IPS DF 4.7 (cell line): ENCODE measurements at regions not wholly inside any gene's neighbourhood (a gene's known extent, or its start where the extent isn't known, plus 50 kb on each side); places are given as distances from the start of the nearest gene placed in this dataset.
"Not testable (repeated sequence)": the region's sequence is repeated elsewhere in the genome, so short reads cannot be mapped to it uniquely, and the experiment has no call there.

Experiments used
- DNase-seq: peaks from one replicate; pipeline ENCODE4 v3.0.0-alpha.2; 2013; ENCODE audit warnings: low spot score; ENCODE audit errors: extremely low read depth

DNA sequence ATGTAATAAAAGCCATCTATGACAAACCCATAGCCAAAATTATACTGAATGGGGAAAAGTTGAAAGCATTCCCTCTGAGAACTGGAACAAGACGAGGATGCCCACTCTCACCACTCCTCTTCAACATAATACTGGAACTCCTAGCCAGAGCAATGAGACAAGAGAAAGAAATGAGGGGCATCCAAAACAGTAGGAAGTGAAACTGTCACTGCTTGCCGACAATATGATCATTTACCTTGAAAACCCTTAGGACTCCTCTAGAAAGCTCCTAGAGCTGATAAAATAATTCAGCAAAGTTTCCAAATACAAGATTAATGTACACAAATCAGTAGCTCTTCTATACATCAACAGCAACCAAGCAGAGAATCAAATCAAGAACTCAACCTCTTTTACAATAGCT, 241.0 kb upstream of the ZEB2 start:
- DNase-seq = not testable (repeated sequence)

DNA sequence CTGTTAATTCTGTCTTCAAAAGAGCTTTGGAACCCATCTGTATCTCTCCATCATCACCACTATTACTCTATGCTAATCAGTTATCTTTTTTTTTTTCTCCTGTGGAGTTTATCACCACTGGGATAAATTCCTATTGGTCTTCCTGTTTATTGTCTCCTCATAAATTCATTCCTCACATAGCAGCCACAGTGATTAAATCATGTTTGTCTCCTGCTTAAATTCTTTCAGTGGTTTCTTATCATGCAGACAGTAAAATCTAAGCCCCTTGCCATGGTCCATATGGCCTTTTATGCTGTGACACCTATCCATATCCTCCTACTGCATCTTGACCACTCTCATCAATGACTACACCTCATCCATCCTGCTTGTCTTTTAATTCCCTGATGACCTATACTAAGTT, 239.8 kb upstream of the ZEB2 start:
- DNase-seq = no peak

DNA sequence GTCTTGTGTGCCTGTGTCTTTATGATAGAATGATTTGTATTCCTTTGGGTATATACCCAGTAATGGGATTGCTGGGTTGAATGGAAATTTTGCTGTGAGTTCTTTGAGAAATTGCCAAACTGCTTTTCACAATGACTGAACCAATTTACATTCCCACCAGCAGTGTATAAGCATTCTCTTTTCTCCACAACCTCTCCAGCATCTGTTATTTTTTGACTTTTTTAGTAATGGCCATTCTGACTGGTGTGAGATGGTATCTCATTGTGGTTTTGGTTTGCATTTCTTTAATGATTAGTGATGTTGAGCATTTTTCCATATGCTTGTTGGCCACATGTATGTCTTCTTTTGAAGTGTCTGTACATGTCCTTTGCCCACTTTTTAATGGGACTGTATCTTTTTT, 238.3 kb upstream of the ZEB2 start:
- not testable (repeated sequence) for DNase-seq

- DNase-seq = no peak
Measured at GRCh38 chr2:144753416-144753815, 233.5 kb upstream of the ZEB2 start.

- DNase-seq = no peak
Measured at GRCh38 chr2:144751142-144751905, 231.4 kb upstream of the ZEB2 start.

DNA sequence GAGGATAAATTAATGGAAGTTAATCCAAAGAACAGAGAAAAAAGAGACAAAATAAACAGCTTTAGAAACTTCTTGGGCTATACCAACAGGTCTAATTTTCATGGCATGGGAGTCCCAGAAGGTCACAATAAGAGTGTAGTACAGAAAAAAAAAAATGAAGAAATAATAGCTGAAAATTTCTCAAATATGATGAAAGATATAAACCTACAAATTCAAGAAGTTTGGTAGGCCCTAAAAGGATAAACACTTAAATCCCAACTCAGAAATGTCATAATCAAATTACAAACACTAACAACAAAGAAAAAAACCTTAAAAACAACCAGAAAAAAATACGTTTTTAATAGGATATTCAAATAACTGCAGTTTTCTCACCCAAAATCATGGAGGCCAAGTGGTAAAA, 229.3 kb upstream of the ZEB2 start:
- no peak for DNase-seq

GRCh38 chr2:144748443-144748842, 228.5 kb upstream of the ZEB2 start:
- DNase-seq = no peak

GRCh38 chr2:144747571-144747970, 227.7 kb upstream of the ZEB2 start:
- DNase-seq = no peak

DNA sequence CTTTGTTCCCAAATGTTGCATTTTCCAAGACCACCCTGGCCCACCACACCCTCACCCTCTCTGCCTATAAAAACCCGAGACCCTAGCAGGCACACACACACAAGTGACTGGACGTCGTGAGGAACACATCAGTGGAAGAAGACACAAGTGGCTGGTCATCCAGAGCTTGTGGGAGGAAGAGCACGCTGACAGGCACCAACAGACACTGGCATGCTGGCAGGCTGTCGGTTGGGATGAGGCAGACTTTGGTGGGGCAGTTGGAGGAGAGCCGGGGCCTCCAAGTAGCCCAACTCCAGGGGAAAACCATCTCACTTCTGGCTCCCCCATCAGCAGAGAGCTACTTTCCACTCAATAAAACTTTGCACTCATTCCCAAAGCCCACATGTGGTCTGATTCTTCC, 225.5 kb upstream of the ZEB2 start:
- DNase-seq = no peak

GRCh38 chr2:144738749-144739148, 218.8 kb upstream of the ZEB2 start:
- no peak for DNase-seq

DNA sequence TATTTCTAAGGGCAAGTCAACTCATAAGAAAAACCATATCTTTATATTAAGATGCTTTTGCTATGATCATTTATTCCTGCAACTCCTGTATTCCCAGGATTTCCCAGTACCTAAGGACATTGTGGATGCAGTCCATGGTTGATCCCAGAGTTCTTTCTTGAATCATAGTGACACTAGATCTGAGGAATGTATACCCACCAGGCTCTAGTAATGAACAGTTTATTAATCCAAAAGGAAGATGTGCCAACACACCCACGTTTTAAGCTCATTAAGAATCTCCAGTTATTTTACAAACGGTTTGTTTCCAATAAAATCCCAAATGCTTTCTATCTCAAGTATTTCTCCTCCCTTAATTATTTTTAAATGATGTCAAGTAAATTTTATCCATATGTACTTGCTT, 210.8 kb upstream of the ZEB2 start:
- no peak for DNase-seq

GRCh38 chr2:144724460-144724859, 204.5 kb upstream of the ZEB2 start:
- DNase-seq = not testable (repeated sequence)

DNA sequence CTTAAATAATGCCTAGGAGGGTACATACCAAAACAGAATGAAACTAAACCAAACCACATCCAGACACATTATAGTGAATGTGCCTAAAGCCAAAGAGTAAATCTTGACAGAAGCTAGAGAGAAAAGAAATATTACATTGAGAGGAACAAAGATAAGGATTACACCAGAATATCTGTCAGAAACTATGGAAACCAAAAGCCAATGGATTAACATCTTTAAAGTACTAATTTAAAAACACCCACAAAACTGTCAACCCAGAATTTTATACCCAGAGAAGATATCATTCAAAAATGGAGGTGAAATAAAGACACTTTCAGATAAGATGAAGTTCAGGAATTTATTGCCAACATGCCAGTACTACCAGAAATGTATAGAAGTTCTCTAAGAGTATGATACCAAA, 198.5 kb upstream of the ZEB2 start:
- DNase-seq = no peak

GRCh38 chr2:144715992-144716391, 196.1 kb upstream of the ZEB2 start:
- no peak for DNase-seq

DNA sequence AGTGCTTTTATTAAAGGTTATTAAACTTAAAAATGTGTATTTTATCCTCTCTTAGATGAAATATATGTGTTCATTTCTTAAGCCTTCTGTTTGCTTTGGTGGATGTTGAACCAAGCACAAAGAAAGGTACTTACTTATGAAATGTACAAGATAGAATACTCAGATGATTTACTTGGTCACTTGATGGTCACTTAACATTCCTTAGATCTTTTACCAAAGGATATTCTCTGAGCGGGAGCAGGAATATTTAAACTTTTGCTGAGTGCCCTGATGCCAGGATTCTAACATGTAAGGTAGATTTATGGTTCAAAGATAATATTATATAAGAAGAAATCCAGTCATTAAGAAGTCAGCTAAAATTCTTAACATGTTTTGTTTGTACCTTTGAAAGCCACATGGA, 193.5 kb upstream of the ZEB2 start:
- no peak for DNase-seq

- no peak for DNase-seq
Measured at GRCh38 chr2:144712550-144712940, 192.6 kb upstream of the ZEB2 start.

GRCh38 chr2:144711630-144712549, 192.0 kb upstream of the ZEB2 start:
- no peak for DNase-seq

DNA sequence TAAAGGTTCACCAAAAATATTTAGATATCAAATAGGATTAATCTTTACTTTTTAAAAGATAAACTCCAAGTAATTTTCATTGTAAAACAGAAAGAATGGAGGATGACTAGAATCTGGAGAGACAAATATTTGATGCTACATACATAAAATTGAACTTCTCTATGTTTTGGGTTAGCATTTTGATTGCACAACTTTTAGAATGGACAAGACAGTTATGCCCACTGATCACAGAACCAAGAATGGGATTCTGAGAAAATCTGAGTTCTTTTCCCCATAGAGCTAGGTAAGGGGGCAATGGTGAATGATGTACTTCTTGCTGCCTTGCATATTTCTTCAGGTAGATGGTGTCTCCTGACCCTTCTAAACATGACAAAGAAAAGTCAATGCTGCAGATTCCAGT, 191.2 kb upstream of the ZEB2 start:
- DNase-seq = no peak

GRCh38 chr2:144708626-144709025, 188.7 kb upstream of the ZEB2 start:
- DNase-seq = no peak

DNA sequence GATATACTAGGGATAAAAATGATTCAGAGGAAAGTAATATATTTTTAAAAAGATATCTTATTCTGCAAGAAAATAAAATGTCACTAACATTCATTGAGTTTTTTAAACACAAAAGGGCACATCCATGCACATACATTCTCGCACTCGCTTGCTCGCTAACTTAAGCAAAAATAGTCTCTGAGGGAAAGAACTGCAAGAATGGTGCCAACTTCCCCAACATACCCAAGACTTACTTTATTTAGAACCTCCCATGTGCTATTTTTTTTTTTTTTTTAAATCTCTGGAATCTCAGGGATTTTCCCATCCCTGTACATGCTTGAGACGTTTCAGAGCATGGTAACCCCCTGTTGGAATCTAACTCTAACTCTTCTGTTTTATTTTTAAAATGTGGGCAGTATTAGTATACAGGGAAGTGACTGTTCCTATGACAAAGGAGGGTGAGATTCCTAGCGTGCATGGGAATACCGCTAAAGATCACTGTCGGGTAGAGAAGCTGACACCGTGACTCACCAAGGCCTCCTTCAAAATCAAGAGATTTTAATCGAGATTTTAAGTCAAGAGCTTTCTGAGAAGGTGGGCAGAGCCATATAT, 187.9 kb upstream of the ZEB2 start:
- DNase-seq = no peak

- DNase-seq = no peak
Measured at GRCh38 chr2:144706647-144707046, 186.7 kb upstream of the ZEB2 start.
